ENCODE measurements at regions not wholly inside any gene's neighbourhood (a gene's known extent, or its start where the extent isn't known, plus 50 kb on each side); places are given as distances from the start of the nearest gene placed in this dataset.

DNA sequence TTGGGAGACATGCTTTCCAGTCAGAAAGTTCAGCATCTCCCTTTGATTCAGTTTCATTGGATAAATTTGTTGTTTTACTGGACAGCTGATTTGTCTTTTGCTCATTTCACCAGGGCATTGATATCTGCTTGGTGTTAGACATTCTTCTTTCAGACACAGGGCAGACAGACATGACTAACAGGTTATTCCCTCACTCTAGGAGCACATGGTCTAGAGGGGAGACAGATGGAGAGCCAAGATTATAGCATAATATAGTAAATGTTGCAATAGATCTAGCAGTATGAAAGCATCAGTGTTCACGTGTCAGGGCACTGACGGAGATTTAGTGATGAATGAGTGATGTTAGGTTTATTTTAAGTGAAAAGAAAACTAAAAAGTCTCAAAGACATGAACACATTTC, 187.0 kb upstream of the CYRIA start:
- Histone ChIP-seq H3K27me3 (ENCODE audit: insufficient read depth, low read depth, low read length) (no peaks in the 10 kb centered on the region), H3K4me3 (ENCODE audit: low read length) (no peak overlapping the region), H3K4me2 (ENCODE audit: low read length) (no peak overlapping the region), H2AFZ (ENCODE audit: low read depth, low read length) (no peak overlapping the region), H3K27ac (ENCODE audit: low read length) (no peak overlapping the region), H3F3A (ENCODE audit: insufficient read depth, low read length, poor library complexity, severe bottlenecking) (no peaks in the 10 kb centered on the region), H3K9me3 (ENCODE audit: low read length) (no peaks in the 10 kb centered on the region), H4K20me1 (ENCODE audit: insufficient read depth) (no peaks in the 10 kb centered on the region), H3K36me3 (ENCODE audit: insufficient read depth, low read length) (no peaks in the 10 kb centered on the region), H3K9me2 (ENCODE audit: insufficient read depth, low read length) (no peaks in the 10 kb centered on the region), H3K9ac (ENCODE audit: low read length) (no peak overlapping the region), H3K79me2 (replicated peaks; ENCODE audit: insufficient read depth, low read length) (no peaks in the 10 kb centered on the region)
- TF ChIP-seq, protein P1, sequence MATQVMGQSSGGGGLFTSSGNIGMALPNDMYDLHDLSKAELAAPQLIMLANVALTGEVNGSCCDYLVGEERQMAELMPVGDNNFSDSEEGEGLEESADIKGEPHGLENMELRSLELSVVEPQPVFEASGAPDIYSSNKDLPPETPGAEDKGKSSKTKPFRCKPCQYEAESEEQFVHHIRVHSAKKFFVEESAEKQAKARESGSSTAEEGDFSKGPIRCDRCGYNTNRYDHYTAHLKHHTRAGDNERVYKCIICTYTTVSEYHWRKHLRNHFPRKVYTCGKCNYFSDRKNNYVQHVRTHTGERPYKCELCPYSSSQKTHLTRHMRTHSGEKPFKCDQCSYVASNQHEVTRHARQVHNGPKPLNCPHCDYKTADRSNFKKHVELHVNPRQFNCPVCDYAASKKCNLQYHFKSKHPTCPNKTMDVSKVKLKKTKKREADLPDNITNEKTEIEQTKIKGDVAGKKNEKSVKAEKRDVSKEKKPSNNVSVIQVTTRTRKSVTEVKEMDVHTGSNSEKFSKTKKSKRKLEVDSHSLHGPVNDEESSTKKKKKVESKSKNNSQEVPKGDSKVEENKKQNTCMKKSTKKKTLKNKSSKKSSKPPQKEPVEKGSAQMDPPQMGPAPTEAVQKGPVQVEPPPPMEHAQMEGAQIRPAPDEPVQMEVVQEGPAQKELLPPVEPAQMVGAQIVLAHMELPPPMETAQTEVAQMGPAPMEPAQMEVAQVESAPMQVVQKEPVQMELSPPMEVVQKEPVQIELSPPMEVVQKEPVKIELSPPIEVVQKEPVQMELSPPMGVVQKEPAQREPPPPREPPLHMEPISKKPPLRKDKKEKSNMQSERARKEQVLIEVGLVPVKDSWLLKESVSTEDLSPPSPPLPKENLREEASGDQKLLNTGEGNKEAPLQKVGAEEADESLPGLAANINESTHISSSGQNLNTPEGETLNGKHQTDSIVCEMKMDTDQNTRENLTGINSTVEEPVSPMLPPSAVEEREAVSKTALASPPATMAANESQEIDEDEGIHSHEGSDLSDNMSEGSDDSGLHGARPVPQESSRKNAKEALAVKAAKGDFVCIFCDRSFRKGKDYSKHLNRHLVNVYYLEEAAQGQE (IDR thresholded peaks at IDR 0.05; ENCODE audit: borderline replicate concordance): no peak
- TF ChIP-seq MXI1 (conservative IDR thresholded peaks at IDR 0.05; ENCODE audit: poor library complexity, severe bottlenecking) (no peak), POLR2AphosphoS5 (IDR thresholded peaks at IDR 0.05) (no peak), RAD21 (conservative IDR thresholded peaks at IDR 0.05) (no peak), EP300 (conservative IDR thresholded peaks at IDR 0.05; ENCODE audit: poor library complexity, severe bottlenecking) (no peak), SMC3 (conservative IDR thresholded peaks at IDR 0.05; ENCODE audit: poor library complexity) (no peak), EZH2 (IDR thresholded peaks at IDR 0.05; ENCODE audit: borderline replicate concordance, insufficient read depth, low read length, poor library complexity, severe bottlenecking) (no peak), TAF1 (IDR thresholded peaks at IDR 0.05; ENCODE audit: low read depth) (no peak), CTCF (IDR thresholded peaks at IDR 0.05; ENCODE audit: poor library complexity, severe bottlenecking) (no peak)

GRCh38 chr2:16851126-16851525, 185.5 kb upstream of the CYRIA start:
- H3K36me3 ChIP-seq (ENCODE audit: insufficient read depth, low read length): no peaks in the 10 kb centered on the region
- no peaks in the 10 kb centered on the region for H3K9me2 ChIP-seq (ENCODE audit: insufficient read depth, low read length)
- H3K79me2 ChIP-seq (replicated peaks; ENCODE audit: insufficient read depth, low read length): no peaks in the 10 kb centered on the region
- no peak overlapping the region for H3K27ac ChIP-seq (ENCODE audit: low read length)
- H3K9me3 ChIP-seq (ENCODE audit: low read length): no peaks in the 10 kb centered on the region
- no peak overlapping the region for H3K4me2 ChIP-seq (ENCODE audit: low read length)
- H3K27me3 ChIP-seq (ENCODE audit: insufficient read depth, low read depth, low read length): no peaks in the 10 kb centered on the region
- no peak for TF ChIP-seq MXI1 (conservative IDR thresholded peaks at IDR 0.05; ENCODE audit: poor library complexity, severe bottlenecking)
- no peak for TF ChIP-seq POLR2AphosphoS5 (IDR thresholded peaks at IDR 0.05)
- no peak for TF ChIP-seq EZH2 (IDR thresholded peaks at IDR 0.05; ENCODE audit: borderline replicate concordance, insufficient read depth, low read length, poor library complexity, severe bottlenecking)
- TF ChIP-seq CTCF (IDR thresholded peaks at IDR 0.05; ENCODE audit: poor library complexity, severe bottlenecking): no peak
- H2AFZ ChIP-seq (ENCODE audit: low read depth, low read length): no peak overlapping the region
- H3K9ac ChIP-seq (ENCODE audit: low read length): no peak overlapping the region
- H4K20me1 ChIP-seq (ENCODE audit: insufficient read depth): no peaks in the 10 kb centered on the region
- H3K4me3 ChIP-seq (ENCODE audit: low read length): no peak overlapping the region
- no peaks in the 10 kb centered on the region for H3F3A ChIP-seq (ENCODE audit: insufficient read depth, low read length, poor library complexity, severe bottlenecking)

Measured in neural cell (in vitro differentiated cells).